DND-41 (cell line): ENCODE measurements at regions not wholly inside any gene's neighbourhood (a gene's known extent, or its start where the extent isn't known, plus 50 kb on each side); places are given as distances from the start of the nearest gene placed in this dataset.

ENCODE experiments used
- ATAC-seq: fragments of 200-7000 bp; cut with Tn5 transposase; 3 replicates; pipeline ENCODE4 v1.9.1; 2021; ENCODE audit warnings: low read depth; ENCODE audit not compliant: insufficient read depth
- DNase-seq: peaks from one replicate; pipeline ENCODE4 v3.0.0-alpha.2; 2020
- H2AFZ ChIP-seq: 2 replicates; pipeline ENCODE4 v1.6.0; 2012; ENCODE audit warnings: low read depth, low read length
- H3K27ac ChIP-seq: 2 replicates; pipeline ENCODE4 v1.5.1; 2012; ENCODE audit warnings: low read length, inconsistent platforms
- H3K27me3 ChIP-seq: fragments of 200-600 bp; sonication (generic); 2 replicates; pipeline ENCODE4 v1.6.0; 2012; ENCODE audit warnings: low read length, mild to moderate bottlenecking, inconsistent platforms; ENCODE audit not compliant: insufficient read depth, poor library complexity
- H3K36me3 ChIP-seq: 2 replicates; pipeline ENCODE4 v1.5.1; 2012; ENCODE audit warnings: low read length, inconsistent platforms; ENCODE audit not compliant: insufficient read depth
- H3K4me1 ChIP-seq: 2 replicates; pipeline ENCODE4 v1.5.1; 2012; ENCODE audit warnings: mild to moderate bottlenecking, low read length; ENCODE audit not compliant: insufficient read depth
- H3K4me2 ChIP-seq: 2 replicates; pipeline ENCODE4 v1.6.0; 2012; ENCODE audit warnings: mild to moderate bottlenecking, moderate library complexity, low read length, inconsistent platforms; ENCODE audit not compliant: insufficient read depth
- H3K4me3 ChIP-seq, 2 experiments: fragments of 200-600 bp in 1 of 2; shearing (Covaris generic) in 1 of 2; 2 replicates each; pipeline ENCODE4 v1.5.1; 2012 to 2016; ENCODE audit warnings: inconsistent platforms in 2 of 2, low read length in 2 of 2, mild to moderate bottlenecking in 2 of 2, low read depth in 1 of 2, moderate library complexity in 1 of 2
- H3K79me2 ChIP-seq: 2 replicates; pipeline ENCODE4 v1.6.0; 2012; ENCODE audit warnings: low read length, inconsistent platforms; ENCODE audit not compliant: insufficient read depth
- H3K9ac ChIP-seq: 2 replicates; pipeline ENCODE4 v1.6.0; 2012; ENCODE audit warnings: low read depth, mild to moderate bottlenecking, inconsistent platforms, low read length, moderate library complexity
- H3K9me3 ChIP-seq: 2 replicates; pipeline ENCODE4 v1.5.1; 2012; ENCODE audit warnings: low read length, moderate library complexity, mild to moderate bottlenecking, inconsistent platforms; ENCODE audit not compliant: insufficient read depth, severe bottlenecking
- H4K20me1 ChIP-seq: 2 replicates; pipeline ENCODE4 v1.6.0; 2012; ENCODE audit warnings: low read length; ENCODE audit not compliant: insufficient read depth
- CTCF ChIP-seq: IDR thresholded peaks from 2 replicates; pipeline ENCODE4 v1.5.1; 2012; ENCODE audit warnings: borderline replicate concordance, low read length, moderate library complexity, mild to moderate bottlenecking; ENCODE audit not compliant: poor library complexity, severe bottlenecking; ENCODE audit errors: extremely low read depth
- EZH2 ChIP-seq: IDR thresholded peaks from 3 replicates; pipeline ENCODE4 v1.6.1; 2012; ENCODE audit warnings: borderline replicate concordance, low read depth, mild to moderate bottlenecking, moderate library complexity, low read length, inconsistent platforms; ENCODE audit not compliant: severe bottlenecking

- no peak overlapping the region for H3K9ac ChIP-seq
- ATAC-seq, result peak; percentile 39; the same call in 1 of the 3 replicates
- TF ChIP-seq CTCF (peak; percentile 87), EZH2 (no peak)
- no peak overlapping the region for H2AFZ ChIP-seq
- no peak overlapping the region for H3K4me3 ChIP-seq
- peak; percentile 39 for DNase-seq
- H3K36me3 ChIP-seq, result no peaks in the 10 kb centered on the region
- no peaks in the 10 kb centered on the region for H3K4me1 ChIP-seq
- H3K27me3 ChIP-seq, result peaks cover 6% of the 10 kb centered on the region
- no peak overlapping the region for H3K4me2 ChIP-seq
- no peaks in the 10 kb centered on the region for H3K9me3 ChIP-seq
- H4K20me1 ChIP-seq, result 0 out of 2 replicates have a peak, but pooled peaks cover 7% of the 10 kb centered on the region
- no peak overlapping the region for H3K27ac ChIP-seq
- no peaks in the 10 kb centered on the region for H3K79me2 ChIP-seq
These were observed 272.5 kb downstream of the RRAGC start for GRCh38 chr1:38586993-38587646.

DNA sequence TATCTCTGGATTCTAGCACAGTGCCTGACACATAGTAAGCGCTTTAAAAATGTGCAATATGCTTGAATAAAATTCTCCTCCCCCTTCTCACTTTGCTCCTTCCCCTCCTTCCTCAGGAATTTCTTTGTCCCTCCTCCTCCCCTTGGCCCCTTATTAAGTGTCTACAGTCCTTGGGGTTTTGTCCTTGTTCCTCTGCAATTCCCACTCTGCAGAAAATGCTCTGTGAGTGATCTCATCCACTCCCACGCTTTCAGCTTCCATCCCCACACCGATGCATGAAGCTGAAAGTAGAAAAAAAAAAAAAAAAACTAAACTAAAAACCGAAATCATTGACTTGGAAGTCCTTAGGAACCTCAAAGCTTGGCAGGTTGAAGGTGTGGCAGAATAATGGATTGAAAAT, 273.6 kb downstream of the RRAGC start:
- TF ChIP-seq CTCF (no peak), EZH2 (no peak)
- Histone ChIP-seq H3K27ac (no peak overlapping the region), H3K4me1 (no peaks in the 10 kb centered on the region), H3K4me3 (no peak overlapping the region), H3K27me3 (peaks cover 6% of the 10 kb centered on the region), H4K20me1 (0 out of 2 replicates have a peak, but pooled peaks cover 7% of the 10 kb centered on the region), H3K4me2 (no peak overlapping the region), H3K79me2 (no peaks in the 10 kb centered on the region), H3K9ac (no peak overlapping the region), H2AFZ (no peak overlapping the region), H3K9me3 (no peaks in the 10 kb centered on the region), H3K36me3 (no peaks in the 10 kb centered on the region)
- no peak for ATAC-seq
- DNase-seq, result no peak

DNA sequence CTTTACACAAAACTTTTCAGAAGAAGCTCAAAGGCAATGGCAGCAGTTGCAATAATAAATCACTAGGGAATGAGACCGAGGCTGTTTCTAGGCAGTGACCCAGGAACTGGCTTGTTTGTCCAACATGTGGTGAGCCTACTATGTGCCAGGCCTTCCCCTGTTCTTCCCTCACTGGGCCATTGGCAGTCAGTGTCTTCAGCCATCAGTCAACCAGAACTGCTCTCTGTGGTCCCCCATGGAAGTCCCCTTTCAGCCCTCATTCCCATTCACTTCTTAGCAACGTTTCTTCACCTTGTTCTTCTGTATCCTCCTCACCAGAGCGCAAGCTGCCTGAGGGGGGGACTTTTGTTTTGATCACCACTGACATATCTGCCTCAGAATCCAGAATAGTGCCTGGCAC, 274.1 kb downstream of the RRAGC start:
- TF ChIP-seq EZH2 (no peak), CTCF (no peak)
- Histone ChIP-seq H3K27ac (no peak overlapping the region), H3K27me3 (peaks cover 10% of the 10 kb centered on the region), H3K9me3 (no peaks in the 10 kb centered on the region), H3K36me3 (no peaks in the 10 kb centered on the region), H2AFZ (no peak overlapping the region), H4K20me1 (0 out of 2 replicates have a peak, but pooled peaks cover 7% of the 10 kb centered on the region), H3K79me2 (no peaks in the 10 kb centered on the region), H3K4me1 (no peaks in the 10 kb centered on the region), H3K4me3 (no peak overlapping the region), H3K4me2 (no peak overlapping the region), H3K9ac (no peak overlapping the region)
- ATAC-seq, result no peak
- no peak for DNase-seq
